GM12892 (cell line): ENCODE measurements at regions not wholly inside any gene's neighbourhood (a gene's known extent, or its start where the extent isn't known, plus 50 kb on each side); places are given as distances from the start of the nearest gene placed in this dataset.

Experiments
- POLR2A ChIP-seq: IDR thresholded peaks from 2 replicates; pipeline ENCODE4 v1.6.1; 2011; ENCODE audit warnings: low read depth, low read length, control low read depth
- POLR2AphosphoS5 ChIP-seq: IDR thresholded peaks from 2 replicates; pipeline ENCODE4 v1.6.1; 2011; ENCODE audit warnings: low read depth, low read length, control low read depth
- TAF1 ChIP-seq: IDR thresholded peaks from 2 replicates; pipeline ENCODE4 v1.6.1; 2011; ENCODE audit warnings: low read depth, mild to moderate bottlenecking, control low read depth, low read length, borderline replicate concordance

DNA sequence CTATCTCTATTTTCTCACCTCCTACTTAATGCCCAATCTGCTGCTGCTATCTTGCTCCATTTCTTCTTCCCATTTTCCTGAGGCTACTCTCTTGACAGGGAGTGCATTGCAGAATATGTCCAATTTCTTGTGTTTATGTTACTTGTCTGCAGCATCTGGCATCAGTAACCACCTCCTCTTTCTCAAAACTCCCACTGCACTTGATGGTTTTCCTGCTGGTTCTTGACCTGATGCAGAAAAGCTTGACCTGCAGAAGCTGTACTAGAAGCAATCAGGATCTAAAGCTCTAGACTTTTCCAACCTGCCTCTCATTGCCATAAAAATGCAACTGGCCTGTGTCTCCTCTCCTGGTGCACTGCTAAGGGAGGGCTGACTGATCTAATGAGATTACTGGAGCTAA lies 287.8 kb downstream of the ZEB1 start:
- no peak for TF ChIP-seq POLR2A
- no peak for TF ChIP-seq POLR2AphosphoS5
- no peak for TF ChIP-seq TAF1
